Fibroblast of lung (primary cell): ENCODE measurements at regions not wholly inside any gene's neighbourhood (a gene's known extent, or its start where the extent isn't known, plus 50 kb on each side); places are given as distances from the start of the nearest gene placed in this dataset.

Experiments used
- DNase-seq, 2 donors: peaks; one replicate each; pipeline versions ENCODE4 v3.0.0 to v3.0.0-alpha.2; 2010; ENCODE audit warnings: low read depth in 2 of 2
- H2AFZ ChIP-seq: 2 replicates; pipeline ENCODE4 v1.5.1; 2012; ENCODE audit warnings: low read length, control low read depth, inconsistent platforms
- H3K27ac ChIP-seq: 2 replicates; pipeline ENCODE4 v1.5.1; 2011; ENCODE audit warnings: low read length, control low read depth; ENCODE audit not compliant: insufficient read depth
- H3K27me3 ChIP-seq: 2 replicates; pipeline ENCODE4 v1.5.1; 2011; ENCODE audit warnings: mild to moderate bottlenecking, low read length; ENCODE audit not compliant: control insufficient read depth, insufficient read depth
- H3K36me3 ChIP-seq: 2 replicates; pipeline ENCODE4 v1.5.1; 2011; ENCODE audit warnings: low read length; ENCODE audit not compliant: control insufficient read depth, insufficient read depth
- H3K4me1 ChIP-seq: 2 replicates; pipeline ENCODE4 v1.5.1; 2011; ENCODE audit warnings: low read length; ENCODE audit not compliant: control insufficient read depth, insufficient read depth; ENCODE audit errors: extremely low read depth
- H3K4me2 ChIP-seq: 2 replicates; pipeline ENCODE4 v1.5.1; 2011; ENCODE audit warnings: low read length, control low read depth; ENCODE audit not compliant: insufficient read depth; ENCODE audit errors: extremely low read depth
- H3K4me3 ChIP-seq, 4 experiments: fragments of 200-600 bp in 1 of 4; sonication (generic) in 1 of 4; replicated peaks in 1 of 4; 2 replicates each; pipeline ENCODE4 v1.5.1; 2011 to 2016; ENCODE audit warnings: low read length in 4 of 4, low read depth in 3 of 4, mild to moderate bottlenecking in 3 of 4, control low read depth in 2 of 4, inconsistent platforms in 1 of 4, mixed read lengths in 1 of 4; ENCODE audit not compliant: insufficient read depth in 1 of 4; ENCODE audit errors: control extremely low read depth in 1 of 4
- H3K79me2 ChIP-seq: 2 replicates; pipeline ENCODE4 v1.5.1; 2012; ENCODE audit warnings: mild to moderate bottlenecking, low read length, inconsistent platforms; ENCODE audit not compliant: control insufficient read depth, insufficient read depth
- H3K9ac ChIP-seq: 2 replicates; pipeline ENCODE4 v1.5.1; 2011; ENCODE audit warnings: mild to moderate bottlenecking, low read length, control low read depth; ENCODE audit not compliant: insufficient read depth
- H3K9me3 ChIP-seq: 2 replicates; pipeline ENCODE4 v1.5.1; 2012; ENCODE audit warnings: low read depth, low read length; ENCODE audit not compliant: control insufficient read depth, insufficient read depth
- H4K20me1 ChIP-seq: 2 replicates; pipeline ENCODE4 v1.5.1; 2011; ENCODE audit warnings: low read length; ENCODE audit not compliant: control insufficient read depth, insufficient read depth; ENCODE audit errors: extremely low read depth
- CTCF ChIP-seq, 2 donors: IDR thresholded peaks in 1 of 2; conservative IDR thresholded peaks in 1 of 2; 1 replicate in 1 of 2; 2 replicates in 1 of 2; pipeline ENCODE4 v1.5.1; 2011 to 2012; ENCODE audit warnings: low read length in 2 of 2, control low read depth in 1 of 2, inconsistent platforms in 1 of 2, low read depth in 1 of 2, mild to moderate bottlenecking in 1 of 2
- EZH2 ChIP-seq: IDR thresholded peaks from 2 replicates; pipeline ENCODE4 v1.5.1; 2012; ENCODE audit warnings: low read length, control low read depth, mild to moderate bottlenecking; ENCODE audit errors: missing control alignments

- Histone ChIP-seq H3K9ac (no peak overlapping the region), H3K27me3 (no peaks in the 10 kb centered on the region), H3K4me2 (no peak overlapping the region), H3K36me3 (no peaks in the 10 kb centered on the region), H2AFZ (no peak overlapping the region), H3K4me1 (no peaks in the 10 kb centered on the region), H3K27ac (no peak overlapping the region), H3K9me3 (no peaks in the 10 kb centered on the region), H3K79me2 (no peaks in the 10 kb centered on the region), H4K20me1 (no peaks in the 10 kb centered on the region), H3K4me3 (no peak overlapping the region)
- peak in 1 of 2 donors; percentile 40 for DNase-seq
- no peak for TF ChIP-seq CTCF (conservative IDR thresholded peaks at IDR 0.05 in 1 of 2, IDR thresholded peaks at IDR 0.05 in 1 of 2; ENCODE audit: low read depth in 1 of 2, low read length in 2 of 2)
- TF ChIP-seq EZH2: no peak
Observed at GRCh38 chr21:16742741-16743140, 770.1 kb upstream of the CXADR start.

- no peak overlapping the region for H3K4me3 ChIP-seq
- H3K9me3 ChIP-seq: no peaks in the 10 kb centered on the region
- H2AFZ ChIP-seq: no peak overlapping the region
- no peak overlapping the region for H3K4me2 ChIP-seq
- no peaks in the 10 kb centered on the region for H4K20me1 ChIP-seq
- no peak for DNase-seq
- H3K36me3 ChIP-seq: no peaks in the 10 kb centered on the region
- no peak overlapping the region for H3K27ac ChIP-seq
- no peaks in the 10 kb centered on the region for H3K4me1 ChIP-seq
- no peaks in the 10 kb centered on the region for H3K79me2 ChIP-seq
- H3K27me3 ChIP-seq: no peaks in the 10 kb centered on the region
- TF ChIP-seq CTCF (conservative IDR thresholded peaks at IDR 0.05 in 1 of 2, IDR thresholded peaks at IDR 0.05 in 1 of 2; ENCODE audit: low read depth in 1 of 2, low read length in 2 of 2) (no peak), EZH2 (no peak)
- no peak overlapping the region for H3K9ac ChIP-seq
Observed at GRCh38 chr21:16743317-16743716, 769.5 kb upstream of the CXADR start.

GRCh38 chr21:16750926-16751325 is 761.9 kb upstream of the CXADR start:
- no peaks in the 10 kb centered on the region for H3K27me3 ChIP-seq

More at GRCh38 chr21:16750926-16751325, 761.9 kb upstream of the CXADR start:
- H3K4me1 ChIP-seq: no peaks in the 10 kb centered on the region
- no peak overlapping the region for H3K4me2 ChIP-seq
- H3K9ac ChIP-seq: no peak overlapping the region
- no peak for TF ChIP-seq CTCF (conservative IDR thresholded peaks at IDR 0.05 in 1 of 2, IDR thresholded peaks at IDR 0.05 in 1 of 2; ENCODE audit: low read depth in 1 of 2, low read length in 2 of 2)
- TF ChIP-seq EZH2: no peak
- H3K36me3 ChIP-seq: no peaks in the 10 kb centered on the region
- no peak overlapping the region for H3K4me3 ChIP-seq
- H3K9me3 ChIP-seq: no peaks in the 10 kb centered on the region
- no peak overlapping the region for H3K27ac ChIP-seq
- no peak overlapping the region for H2AFZ ChIP-seq
- DNase-seq: no peak
- no peaks in the 10 kb centered on the region for H3K79me2 ChIP-seq
- H4K20me1 ChIP-seq: no peaks in the 10 kb centered on the region
